GM23248 (cell line): ENCODE measurements at regions not wholly inside any gene's neighbourhood (a gene's known extent, or its start where the extent isn't known, plus 50 kb on each side); places are given as distances from the start of the nearest gene placed in this dataset. TPM values are rescaled to one million over a fixed set of nuclear protein-coding genes. Genes with fewer than 3 reads are reported as not detected.

Experiments
- DNase-seq: peaks from one replicate; pipeline ENCODE4 v3.0.0-alpha.2; 2015
- H2AFZ ChIP-seq: fragments of 200-600 bp; sonication (generic); 2 replicates; pipeline ENCODE4 v1.6.1; 2016; ENCODE audit warnings: antibody characterized with exemption
- H3F3A ChIP-seq: fragments of 200-600 bp; sonication (generic); 2 replicates; pipeline ENCODE4 v1.6.1; 2016; ENCODE audit warnings: mild to moderate bottlenecking, antibody characterized with exemption, mixed run types; ENCODE audit not compliant: insufficient read depth
- H3K27ac ChIP-seq: fragments of 200-600 bp; sonication (generic); 2 replicates; pipeline ENCODE4 v1.5.1; 2016; ENCODE audit warnings: mild to moderate bottlenecking
- H3K27me3 ChIP-seq: fragments of 200-600 bp; sonication (generic); replicated peaks from 2 replicates; pipeline ENCODE4 v1.6.1; 2016; ENCODE audit warnings: mild to moderate bottlenecking; ENCODE audit not compliant: insufficient read depth
- H3K36me3 ChIP-seq: fragments of 200-600 bp; sonication (generic); 2 replicates; pipeline ENCODE4 v1.6.1; 2016; ENCODE audit warnings: low read depth, mild to moderate bottlenecking
- H3K4me1 ChIP-seq: fragments of 200-600 bp; sonication (generic); 2 replicates; pipeline ENCODE4 v1.6.1; 2016; ENCODE audit warnings: mild to moderate bottlenecking; ENCODE audit not compliant: insufficient read depth
- H3K4me2 ChIP-seq: fragments of 200-600 bp; sonication (generic); one replicate; pipeline ENCODE4 v1.6.1; 2016; ENCODE audit warnings: mild to moderate bottlenecking; ENCODE audit not compliant: unreplicated experiment
- H3K4me3 ChIP-seq: fragments of 200-600 bp; sonication (generic); 2 replicates; pipeline ENCODE4 v1.5.1; 2016; ENCODE audit warnings: mild to moderate bottlenecking
- H3K79me2 ChIP-seq: fragments of 200-600 bp; sonication (generic); 2 replicates; pipeline ENCODE4 v1.6.1; 2016; ENCODE audit warnings: mild to moderate bottlenecking; ENCODE audit not compliant: insufficient read depth
- H3K9ac ChIP-seq: fragments of 200-600 bp; sonication (generic); 2 replicates; pipeline ENCODE4 v1.6.1; 2016; ENCODE audit warnings: mild to moderate bottlenecking
- H3K9me2 ChIP-seq: fragments of 200-600 bp; sonication (generic); 2 replicates; pipeline ENCODE4 v1.6.1; 2016; ENCODE audit warnings: mixed run types, mild to moderate bottlenecking, moderate library complexity; ENCODE audit not compliant: insufficient read depth
- H3K9me3 ChIP-seq: fragments of 200-600 bp; sonication (generic); one replicate; pipeline ENCODE4 v1.6.1; 2017; ENCODE audit warnings: low read depth
- H4K20me1 ChIP-seq: fragments of 200-600 bp; sonication (generic); 2 replicates; pipeline ENCODE4 v1.6.0; 2016; ENCODE audit not compliant: insufficient read depth
- EZH2 ChIP-seq: fragments of 200-600 bp; sonication (generic); IDR thresholded peaks from 2 replicates; pipeline ENCODE4 v1.6.1; 2018; ENCODE audit warnings: antibody characterized with exemption, mild to moderate bottlenecking; ENCODE audit not compliant: insufficient read depth, poor library complexity, severe bottlenecking
- EZH2phosphoT487 ChIP-seq: fragments of 200-600 bp; sonication (generic); IDR thresholded peaks from 2 replicates; pipeline ENCODE4 v1.6.1; 2018; ENCODE audit warnings: antibody characterized with exemption, moderate library complexity, mild to moderate bottlenecking, low read depth; ENCODE audit not compliant: insufficient read depth
- WGBS, 2 experiments: methylation state at CpG; one replicate each; pipeline ENCODE4 v1.1.6; 2015 to 2017; ENCODE audit warnings: low lambda C conversion rate in 2 of 2, low coverage in 1 of 2; ENCODE audit errors: missing lambda C conversion rate in 2 of 2; 5-methylcytosine and 5-hydroxymethylcytosine counted together
- in situ Hi-C: fragments of 300-500 bp; cut with MboI; formaldehyde crosslinking; loops from 2 replicates; pipeline ENCODE4 v1.15.0; 2020
- small RNA-seq: library from RNA; depleted of rRNA; stranded (forward); fragments of <200 nt; gene quantifications from one replicate; pipeline ENCODE3, GENCODE V24; 2014; ENCODE audit warnings: low read depth, low replicate concordance

GRCh38 chr2:237033536-237034060 lies 52.1 kb upstream of the COPS8 start:
- no peak overlapping the region for H3K9ac ChIP-seq
- no peak overlapping the region for H3K27ac ChIP-seq
- H3K4me1 ChIP-seq: no peaks in the 10 kb centered on the region
- H3K9me3 ChIP-seq: no peaks in the 10 kb centered on the region
- H3K9me2 ChIP-seq: no peaks in the 10 kb centered on the region
- H2AFZ ChIP-seq: no peak overlapping the region
- no peak overlapping the region for H3K4me2 ChIP-seq
- WGBS, 2 experiments: 78 to 84% methylated on average over 3 of the region's 3 CpGs
- no peaks in the 10 kb centered on the region for H3K36me3 ChIP-seq
- H3F3A ChIP-seq: no peaks in the 10 kb centered on the region
- DNase-seq: no peak
- no peaks in the 10 kb centered on the region for H3K79me2 ChIP-seq
- no peaks in the 10 kb centered on the region; the same call in 1 of the 2 replicates for H3K27me3 ChIP-seq
- no peak overlapping the region for H3K4me3 ChIP-seq
- TF ChIP-seq EZH2 (no peak), EZH2phosphoT487 (no peak)
- in situ Hi-C loops: loop anchor here (25.0 kb wide), 1 partner anchor 521 kb away; a partner anchor contains a TSS
- no peaks in the 10 kb centered on the region for H4K20me1 ChIP-seq

- DNase-seq: no peak
- Histone ChIP-seq H3K4me1 (no peaks in the 10 kb centered on the region), H4K20me1 (no peaks in the 10 kb centered on the region), H3K4me3 (no peak overlapping the region), H3K36me3 (no peaks in the 10 kb centered on the region), H3K9me3 (no peaks in the 10 kb centered on the region), H3K27me3 (no peaks in the 10 kb centered on the region; the same call in 1 of the 2 replicates), H3K4me2 (no peak overlapping the region), H3K27ac (no peak overlapping the region), H3K9me2 (no peaks in the 10 kb centered on the region), H2AFZ (no peak overlapping the region), H3K79me2 (no peaks in the 10 kb centered on the region), H3F3A (no peaks in the 10 kb centered on the region), H3K9ac (no peak overlapping the region)
- no peak for TF ChIP-seq EZH2
- no peak for TF ChIP-seq EZH2phosphoT487
- 85% methylated on average over 10 of the region's 10 CpGs for WGBS, 2 experiments
- in situ Hi-C loops: loop anchor here (25.0 kb wide), 1 partner anchor 524 kb away; a partner anchor contains a TSS
These were observed 49.8 kb upstream of the COPS8 start for GRCh38 chr2:237035781-237036475.

Small RNAs in the stretch of these regions (small RNA-seq; reads per million reads assigned to genes)
- gene RNU6-1051P: not detected
